SK-N-SH (cell line): ENCODE measurements at regions not wholly inside any gene's neighbourhood (a gene's known extent, or its start where the extent isn't known, plus 50 kb on each side); places are given as distances from the start of the nearest gene placed in this dataset.

Source experiments
- CTCF ChIA-PET: fragments of 300-600, 350-600 bp; formaldehyde crosslinking; extraction: SDS; loops from one replicate; lab custom pipeline; 2021; lab: Yijun Ruan, JAX
- POLR2A ChIA-PET: fragments of 350-600 bp; sonication (Branson Sonifier 250); formaldehyde crosslinking; extraction: SDS; loops from one replicate; lab custom pipeline; 2020; ENCODE audit warnings: antibody characterized with exemption, inconsistent platforms; lab: Yijun Ruan, JAX
- DNase-seq: peaks from one replicate; pipeline ENCODE4 v3.0.0; 2012
- H2AFZ ChIP-seq: fragments of 200-600 bp; sonication (generic); 2 replicates; pipeline ENCODE4 v1.8.1; 2016; ENCODE audit warnings: antibody characterized with exemption, mild to moderate bottlenecking, low read depth
- H3F3A ChIP-seq: fragments of 200-600 bp; sonication (generic); replicated peaks from 2 replicates; pipeline ENCODE3; 2016; ENCODE audit warnings: antibody characterized with exemption, mild to moderate bottlenecking; ENCODE audit not compliant: insufficient read depth
- H3K27ac ChIP-seq, 2 experiments: fragments of 200-500 bp in 1 of 2; fragments of 200-600 bp in 1 of 2; sonication (Bioruptor generic) in 1 of 2; sonication (generic), shearing (Covaris generic) in 1 of 2; 2 replicates each; pipeline versions ENCODE4 v1.5.1 to v1.6.1; 2014 to 2016; ENCODE audit warnings: low read depth in 2 of 2, inconsistent platforms in 1 of 2, low read length in 1 of 2, mild to moderate bottlenecking in 1 of 2, mixed read lengths in 1 of 2
- H3K27me3 ChIP-seq: fragments of 200-600 bp; sonication (generic), shearing (Covaris generic); 2 replicates; pipeline ENCODE4 v1.6.1; 2016; ENCODE audit warnings: mixed run types; ENCODE audit not compliant: insufficient read depth
- H3K36me3 ChIP-seq, 2 experiments: fragments of 200-500 bp in 1 of 2; fragments of 200-600 bp in 1 of 2; sonication (Bioruptor generic) in 1 of 2; sonication (generic) in 1 of 2; replicated peaks in 1 of 2; 2 replicates each; pipeline versions ENCODE3 to v1.5.1; 2014 to 2016; ENCODE audit warnings: low read length in 1 of 2, mild to moderate bottlenecking in 1 of 2; ENCODE audit not compliant: insufficient read depth in 2 of 2, control insufficient read depth in 1 of 2
- H3K4me1 ChIP-seq, 2 experiments: fragments of 200-500 bp in 1 of 2; fragments of 200-600 bp in 1 of 2; sonication (Bioruptor generic) in 1 of 2; sonication (generic), shearing (Covaris generic) in 1 of 2; 2 replicates each; pipeline versions ENCODE4 v1.5.1 to v1.6.1; 2014 to 2016; ENCODE audit warnings: low read depth in 1 of 2, low read length in 1 of 2, mixed run types in 1 of 2; ENCODE audit not compliant: insufficient read depth in 2 of 2, control insufficient read depth in 1 of 2
- H3K4me2 ChIP-seq: fragments of 200-600 bp; sonication (generic), shearing (Covaris generic); 2 replicates; pipeline ENCODE4 v1.6.1; 2017; ENCODE audit warnings: mixed run types
- H3K4me3 ChIP-seq, 2 experiments: fragments of 200-500 bp in 1 of 2; fragments of 200-600 bp in 1 of 2; sonication (Bioruptor generic) in 1 of 2; sonication (generic), shearing (Covaris generic) in 1 of 2; 2 replicates each; pipeline versions ENCODE4 v1.5.1 to v1.8.1; 2014 to 2016; ENCODE audit warnings: low read depth in 2 of 2, inconsistent platforms in 1 of 2, low read length in 1 of 2, mild to moderate bottlenecking in 1 of 2, mixed read lengths in 1 of 2, moderate library complexity in 1 of 2
- H3K79me2 ChIP-seq: fragments of 200-600 bp; sonication (generic); 2 replicates; pipeline ENCODE4 v1.8.1; 2017; ENCODE audit warnings: mild to moderate bottlenecking; ENCODE audit not compliant: insufficient read depth
- H3K9ac ChIP-seq: fragments of 200-600 bp; sonication (generic); 2 replicates; pipeline ENCODE4 v1.6.1; 2017; ENCODE audit warnings: mixed run types
- H3K9me2 ChIP-seq: fragments of 200-600 bp; sonication (generic); 2 replicates; pipeline ENCODE4 v1.6.1; 2017; ENCODE audit warnings: mixed run types
- H3K9me3 ChIP-seq: fragments of 200-600 bp; sonication (generic); 2 replicates; pipeline ENCODE4 v1.6.1; 2017; ENCODE audit warnings: mixed run types, mild to moderate bottlenecking, moderate library complexity
- H4K20me1 ChIP-seq: fragments of 200-600 bp; sonication (generic); 2 replicates; pipeline ENCODE4 v1.6.1; 2017; ENCODE audit warnings: mild to moderate bottlenecking, mixed run types; ENCODE audit not compliant: insufficient read depth
- EP300 ChIP-seq, 2 experiments: IDR thresholded peaks; 2 replicates each; pipeline versions ENCODE4 v1.4.0 to v1.6.1; 2012; ENCODE audit warnings: borderline replicate concordance in 1 of 2, low read depth in 1 of 2, low read length in 1 of 2
- EZH2phosphoT487 ChIP-seq: fragments of 200-600 bp; sonication (generic); IDR thresholded peaks from 2 replicates; pipeline ENCODE4 v1.6.1; 2017; ENCODE audit warnings: low read depth, mixed run types, mild to moderate bottlenecking, antibody characterized with exemption, moderate library complexity, borderline replicate concordance
- FOSL2 ChIP-seq: IDR thresholded peaks from 2 replicates; pipeline ENCODE4 v1.4.0; 2012; ENCODE audit warnings: low read depth, mild to moderate bottlenecking, moderate library complexity, borderline replicate concordance
- FOXJ3 ChIP-seq: sonication (generic); formaldehyde crosslinking; IDR thresholded peaks from 2 replicates; pipeline ENCODE4 v1.5.1; 2020; ENCODE audit warnings: mild to moderate bottlenecking, missing genetic modification reagents
- GABPA ChIP-seq: IDR thresholded peaks from 2 replicates; pipeline ENCODE4 v1.4.0; 2012; ENCODE audit warnings: low read depth, mild to moderate bottlenecking
- IRF3 ChIP-seq: fragments of 150-350 bp; IDR thresholded peaks from 2 replicates; pipeline ENCODE4 v1.6.1; 2016; ENCODE audit warnings: mild to moderate bottlenecking, low read depth, low read length
- MAX ChIP-seq: IDR thresholded peaks from 2 replicates; pipeline ENCODE4 v1.4.0; 2012; ENCODE audit warnings: low read depth
- MXI1 ChIP-seq: IDR thresholded peaks from 2 replicates; pipeline ENCODE4 v1.6.1; 2012; ENCODE audit warnings: mild to moderate bottlenecking, low read depth, low read length, improper control_type of control experiment
- NFIC ChIP-seq: IDR thresholded peaks from 2 replicates; pipeline ENCODE4 v1.4.0; 2012; ENCODE audit warnings: borderline replicate concordance
- PBX3 ChIP-seq: IDR thresholded peaks from 2 replicates; pipeline ENCODE4; 2012
- POLR2AphosphoS5 ChIP-seq: IDR thresholded peaks from 2 replicates; pipeline ENCODE4 v1.6.1; 2012; ENCODE audit warnings: low read depth, low read length
- RCOR1 ChIP-seq: fragments of 150-350 bp; IDR thresholded peaks from 2 replicates; pipeline ENCODE4 v1.6.1; 2017; ENCODE audit warnings: antibody characterized with exemption, low read length
- RFX5 ChIP-seq: IDR thresholded peaks from 2 replicates; pipeline ENCODE4 v1.6.1; 2012; ENCODE audit warnings: mild to moderate bottlenecking, improper control_type of control experiment, low read length
- SIN3A ChIP-seq: IDR thresholded peaks from 2 replicates; pipeline ENCODE4 v1.6.1; 2012; ENCODE audit warnings: low read depth, mild to moderate bottlenecking, low read length, moderate library complexity, borderline replicate concordance
- SMC3 ChIP-seq: IDR thresholded peaks from 2 replicates; pipeline ENCODE4 v1.6.1; 2012; ENCODE audit warnings: low read depth, low read length, improper control_type of control experiment
- TAF1 ChIP-seq: IDR thresholded peaks from 2 replicates; pipeline ENCODE4 v1.6.1; 2012; ENCODE audit warnings: low read depth, mild to moderate bottlenecking, low read length, moderate library complexity, borderline replicate concordance
- TCF12 ChIP-seq: IDR thresholded peaks from 2 replicates; pipeline ENCODE4 v1.4.0; 2012
- TEAD4 ChIP-seq: IDR thresholded peaks from 2 replicates; pipeline ENCODE4 v1.4.0; 2012; ENCODE audit warnings: mild to moderate bottlenecking, borderline replicate concordance; ENCODE audit not compliant: insufficient read depth
- YY1 ChIP-seq: IDR thresholded peaks from 2 replicates; pipeline ENCODE4 v1.4.0; 2012; ENCODE audit warnings: low read depth, mild to moderate bottlenecking
- ZBTB33 ChIP-seq: IDR thresholded peaks from 2 replicates; pipeline ENCODE4 v1.4.0; 2012; ENCODE audit warnings: low read depth, borderline replicate concordance
- WGBS: methylation state at CpG from one replicate; pipeline ENCODE4 v1.1.6; 2017; ENCODE audit warnings: low lambda C conversion rate; 5-methylcytosine and 5-hydroxymethylcytosine counted together

- Histone ChIP-seq H4K20me1 (no peaks in the 10 kb centered on the region), H3K27ac (no peak overlapping the region), H3K9me3 (no peaks in the 10 kb centered on the region), H3K9ac (no peak overlapping the region), H3K4me3 (no peak overlapping the region), H3K9me2 (no peaks in the 10 kb centered on the region), H3F3A (no peaks in the 10 kb centered on the region), H3K27me3 (no peaks in the 10 kb centered on the region), H3K4me2 (no peak overlapping the region), H3K36me3 (no peaks in the 10 kb centered on the region), H2AFZ (no peak overlapping the region), H3K79me2 (no peaks in the 10 kb centered on the region), H3K4me1 (no peaks in the 10 kb centered on the region)
- ChIA-PET POLR2A (no interaction called here), CTCF (no interaction called here)
- 17% methylated on average over 3 of the region's 3 CpGs for WGBS
- no peak for TF ChIP-seq RFX5
- no peak for TF ChIP-seq YY1
- TF ChIP-seq GABPA: no peak
- TF ChIP-seq IRF3: no peak
- TF ChIP-seq ZBTB33: no peak
- no peak for TF ChIP-seq FOXJ3 (CRISPR knock-in tag)
- TF ChIP-seq MAX: no peak
- TF ChIP-seq TEAD4: no peak
- no peak for TF ChIP-seq EZH2phosphoT487
- TF ChIP-seq POLR2AphosphoS5: no peak
- TF ChIP-seq TCF12: no peak
- no peak for TF ChIP-seq NFIC
- no peak for TF ChIP-seq SIN3A
- no peak for TF ChIP-seq RCOR1
- TF ChIP-seq FOSL2: no peak
- TF ChIP-seq MXI1: no peak
- TF ChIP-seq TAF1: no peak
- TF ChIP-seq EP300 (IDR thresholded peaks at IDR 0.05; ENCODE audit: borderline replicate concordance in 1 of 2, low read depth in 1 of 2, low read length in 1 of 2): no peak
- no peak for TF ChIP-seq SMC3
- no peak for TF ChIP-seq PBX3
- no peak for DNase-seq
Observed at GRCh38 chr11:71185411-71185810, 67.0 kb downstream of the SHANK2 start.
